Breast epithelium (tissue), 3 donors: ENCODE measurements at regions not wholly inside any gene's neighbourhood (a gene's known extent, or its start where the extent isn't known, plus 50 kb on each side); places are given as distances from the start of the nearest gene placed in this dataset.

Experiments used
- CTCF ChIP-seq, 3 donors: fragments of 450-650 bp; IDR thresholded peaks; one replicate each; pipeline ENCODE4 v1.5.1; 2016 to 2017; ENCODE audit warnings: antibody characterized with exemption in 3 of 3, mild to moderate bottlenecking in 3 of 3, moderate library complexity in 3 of 3
- POLR2A ChIP-seq: fragments of 450-650 bp; IDR thresholded peaks from one replicate; pipeline ENCODE4 v1.6.1; 2016; ENCODE audit warnings: antibody characterized with exemption, mild to moderate bottlenecking, moderate library complexity

DNA sequence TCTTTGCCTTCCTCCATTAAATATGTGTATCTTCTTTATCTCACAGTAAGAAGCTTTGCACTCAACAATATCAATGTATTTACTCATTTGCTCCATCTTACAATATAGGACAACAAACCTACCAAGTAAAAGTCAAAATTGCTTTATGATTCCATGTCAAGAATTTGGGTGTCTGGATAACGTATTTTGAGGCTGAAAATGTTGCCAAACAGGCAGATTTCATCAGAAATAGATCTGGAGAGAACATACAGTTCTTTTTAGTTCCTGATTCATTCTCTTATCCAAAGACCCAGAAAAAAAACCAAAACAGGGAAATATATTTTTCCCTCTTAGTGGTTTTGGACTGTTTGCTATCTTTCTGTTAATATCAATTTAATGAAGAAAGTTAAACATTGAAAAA, 621.1 kb downstream of the STK39 start:
- TF ChIP-seq CTCF (IDR thresholded peaks at IDR 0.05) (no peak), POLR2A (no peak)
